HG03571 (cell line): ENCODE measurements at regions not wholly inside any gene's neighbourhood (a gene's known extent, or its start where the extent isn't known, plus 50 kb on each side); places are given as distances from the start of the nearest gene placed in this dataset.

ENCODE experiments used
- ATAC-seq: cut with Tn5 transposase; IDR thresholded peaks from one replicate; pipeline ENCODE4 v1.9.1; 2021; ENCODE audit not compliant: unreplicated experiment

DNA sequence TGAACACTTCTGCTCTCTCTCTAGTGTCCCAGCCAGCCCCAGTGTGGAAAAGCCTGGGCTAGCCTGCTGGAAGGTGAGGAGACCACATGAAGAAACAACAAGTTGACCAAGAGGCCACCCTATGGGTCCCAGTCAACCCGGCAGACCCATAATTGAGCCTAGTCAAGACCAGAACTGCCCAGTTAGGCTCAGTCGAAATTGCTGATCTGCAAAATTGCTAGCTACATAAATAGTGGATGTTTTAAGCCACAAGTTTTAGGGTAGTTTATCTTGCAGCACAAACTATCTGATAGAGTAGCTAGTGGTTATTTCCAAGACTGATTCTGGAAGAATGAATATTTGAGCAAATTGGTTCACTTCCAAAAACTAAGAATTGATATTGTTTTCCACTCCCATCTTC is 82.3 kb upstream of the CCDC112 start:
- no peak for ATAC-seq

DNA sequence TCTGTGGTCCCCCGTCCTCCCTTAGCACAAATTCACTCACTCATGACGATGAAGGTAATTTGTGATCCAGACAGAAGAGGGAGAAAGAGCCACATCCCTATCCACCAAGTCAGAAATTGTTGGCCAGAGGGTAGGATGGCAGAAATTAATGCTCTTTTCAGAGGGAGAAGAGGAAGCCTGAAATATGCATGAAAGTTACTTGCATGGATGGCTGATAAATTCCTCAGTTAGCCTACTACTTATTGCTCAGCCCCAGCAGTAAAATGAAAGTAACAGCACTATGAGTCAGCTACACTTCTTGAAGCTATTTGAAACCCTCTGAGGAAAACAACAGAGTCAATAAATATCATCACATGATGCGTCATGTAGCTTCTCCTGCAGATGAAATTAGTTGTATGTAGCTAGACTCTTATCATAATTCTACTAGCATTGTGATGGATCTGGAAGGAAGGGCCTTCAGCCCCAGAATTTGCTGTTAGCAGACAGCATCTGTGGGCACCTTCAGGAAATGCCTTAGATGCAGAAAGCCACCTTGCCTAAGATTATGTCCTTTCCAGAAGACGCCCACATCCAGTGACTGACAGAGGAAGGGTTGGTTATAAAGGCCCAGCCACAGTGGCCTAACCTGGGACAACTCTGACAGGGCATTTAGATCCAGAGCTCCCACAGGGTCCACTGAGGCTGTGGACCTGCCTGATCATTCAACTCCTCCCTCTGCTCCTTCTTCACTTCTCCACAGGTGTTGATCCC is 81.2 kb upstream of the CCDC112 start:
- ATAC-seq: no peak

DNA sequence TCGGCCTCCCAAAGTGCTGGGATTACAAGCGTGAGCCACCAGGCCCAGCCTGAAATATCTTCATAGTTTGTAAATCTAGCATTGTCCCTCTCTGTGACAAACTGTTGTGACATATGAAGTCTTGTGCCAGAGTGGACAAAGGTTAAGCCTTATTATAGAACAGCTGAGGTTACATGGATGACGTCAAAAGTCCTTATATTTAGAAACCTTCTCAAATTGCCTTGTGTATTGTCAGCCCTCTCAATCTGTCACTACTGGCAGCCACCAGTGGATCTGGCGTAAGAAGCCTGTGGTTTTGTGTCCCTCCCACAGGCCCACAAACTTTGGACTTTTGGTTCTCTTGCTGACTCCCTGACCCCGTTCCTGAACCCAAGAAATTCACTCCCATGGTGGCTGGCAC is 79.4 kb upstream of the CCDC112 start:
- ATAC-seq: no peak

DNA sequence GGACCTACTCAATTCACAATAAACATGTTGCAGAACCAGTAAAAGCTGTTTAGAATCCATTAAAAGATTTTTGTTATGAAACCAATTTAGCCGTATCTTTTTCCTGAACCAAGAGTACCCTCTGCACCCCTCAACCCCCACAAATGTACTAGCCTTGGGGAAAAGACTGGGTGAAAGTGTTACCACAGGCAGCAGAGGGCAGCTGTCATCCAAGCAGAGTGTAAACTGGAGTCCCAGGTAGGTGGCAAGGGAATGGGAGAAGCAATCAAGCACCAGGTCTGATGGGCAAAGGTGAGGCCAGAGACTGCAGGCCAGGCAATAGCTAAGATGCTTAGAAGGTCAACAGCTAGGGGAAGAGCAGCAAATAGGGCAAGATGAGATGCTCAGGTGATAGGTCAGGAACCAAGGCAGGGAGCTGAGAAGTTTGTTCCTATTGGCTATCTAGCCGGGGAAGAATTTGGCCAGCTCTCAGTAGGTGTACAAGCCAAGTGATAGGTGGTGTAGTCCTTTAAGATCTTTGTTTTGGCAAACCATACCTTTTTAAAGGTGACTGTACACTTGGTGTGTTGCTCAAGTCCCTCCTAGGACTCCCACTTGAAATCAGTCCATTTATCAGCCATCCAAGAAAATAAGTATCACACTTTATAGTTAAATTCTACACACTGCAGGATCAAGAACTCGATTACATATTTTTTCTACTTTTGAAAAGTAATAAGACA is 77.8 kb upstream of the CCDC112 start:
- no peak for ATAC-seq

DNA sequence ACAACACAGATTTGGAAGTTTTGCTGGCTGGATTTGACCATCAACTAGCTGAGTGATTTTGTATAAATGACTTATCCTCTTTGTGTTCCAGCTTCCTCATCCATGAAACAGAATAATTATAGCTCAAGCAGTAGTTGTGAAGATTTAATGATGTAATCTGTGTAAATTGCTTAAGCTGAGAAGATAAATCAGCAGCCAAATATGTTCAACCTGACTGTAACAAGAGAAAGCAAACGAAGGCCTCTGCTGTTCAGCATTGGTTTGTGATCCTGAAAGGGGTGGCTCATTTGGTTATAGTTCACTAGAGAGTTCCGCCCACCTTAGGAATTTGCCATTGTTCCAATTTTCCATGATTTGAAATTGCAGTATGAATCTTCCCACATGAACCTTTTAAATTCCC is 75.7 kb upstream of the CCDC112 start:
- ATAC-seq: no peak

DNA sequence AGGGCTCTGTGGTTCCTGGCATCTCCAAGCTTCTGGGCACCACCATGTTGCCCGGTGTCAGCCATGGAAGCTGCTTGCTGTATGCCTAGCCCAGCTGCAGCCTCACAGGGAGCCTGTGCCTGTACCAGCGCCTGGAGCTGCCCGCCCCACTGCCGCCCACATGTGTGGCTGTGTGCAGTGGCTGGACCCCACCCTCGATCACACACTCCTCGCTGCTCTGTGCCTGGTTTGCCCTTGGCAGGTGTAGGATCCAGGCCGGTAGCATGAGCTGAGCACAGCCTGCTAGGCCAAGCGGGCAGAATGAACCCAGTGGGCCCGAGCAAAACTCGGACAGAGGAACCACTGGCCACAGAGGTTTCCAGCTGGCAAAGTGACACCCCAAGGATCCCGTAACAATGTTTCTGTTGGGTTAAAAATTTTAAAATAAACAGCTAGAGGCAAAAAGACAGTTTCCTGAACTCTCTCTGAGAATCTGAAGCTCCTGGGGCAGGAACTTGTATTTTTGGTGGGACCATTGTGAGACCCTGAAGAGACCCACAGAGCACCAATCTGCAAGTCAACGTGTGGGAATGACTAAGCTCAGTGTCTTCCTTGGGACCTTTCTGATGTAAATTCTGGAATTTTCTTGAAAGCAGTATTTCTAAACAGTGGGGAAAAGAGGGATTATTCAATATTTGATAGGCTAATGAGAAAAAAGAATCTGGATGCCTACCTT is 73.1 kb upstream of the CCDC112 start:
- no peak for ATAC-seq

DNA sequence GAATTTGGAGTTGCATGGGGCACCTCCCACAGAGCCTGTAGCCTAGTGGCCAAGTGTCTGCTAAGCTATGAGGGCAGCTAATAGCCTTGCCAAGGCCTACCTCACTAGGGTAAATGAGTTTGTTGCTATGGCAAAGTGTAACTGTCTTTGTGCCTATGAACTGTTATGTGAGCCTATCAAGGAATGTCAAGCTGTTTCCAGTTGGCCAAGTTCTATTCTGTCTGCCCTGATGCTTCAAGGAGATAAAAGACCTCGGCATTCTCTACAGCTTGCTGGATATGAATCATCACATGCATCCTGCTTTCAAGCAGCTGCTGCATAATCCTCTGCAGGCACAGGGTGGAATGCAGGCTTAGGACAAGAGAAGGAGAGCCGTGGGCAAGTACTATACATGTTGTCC is 69.8 kb upstream of the CCDC112 start:
- ATAC-seq: no peak

DNA sequence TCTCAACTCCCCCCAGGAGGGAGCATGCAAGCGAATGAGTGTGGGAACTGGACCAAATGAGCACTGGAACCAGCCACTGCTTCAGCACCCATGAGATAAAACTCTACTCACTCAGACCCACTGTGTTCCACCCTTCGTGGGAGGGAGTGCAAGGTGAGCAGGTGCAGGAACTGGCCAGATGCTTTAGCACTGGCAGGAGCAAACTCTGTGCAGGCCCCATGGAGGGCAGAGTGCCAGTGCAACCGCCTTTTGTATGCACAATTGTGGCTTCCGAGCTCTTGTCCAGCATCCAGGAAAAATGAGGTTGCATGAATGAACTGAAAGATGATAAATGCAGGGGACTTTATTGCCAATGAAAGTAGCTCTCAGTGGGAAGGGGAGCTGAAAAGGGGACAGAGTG is 67.4 kb upstream of the CCDC112 start:
- ATAC-seq: no peak

DNA sequence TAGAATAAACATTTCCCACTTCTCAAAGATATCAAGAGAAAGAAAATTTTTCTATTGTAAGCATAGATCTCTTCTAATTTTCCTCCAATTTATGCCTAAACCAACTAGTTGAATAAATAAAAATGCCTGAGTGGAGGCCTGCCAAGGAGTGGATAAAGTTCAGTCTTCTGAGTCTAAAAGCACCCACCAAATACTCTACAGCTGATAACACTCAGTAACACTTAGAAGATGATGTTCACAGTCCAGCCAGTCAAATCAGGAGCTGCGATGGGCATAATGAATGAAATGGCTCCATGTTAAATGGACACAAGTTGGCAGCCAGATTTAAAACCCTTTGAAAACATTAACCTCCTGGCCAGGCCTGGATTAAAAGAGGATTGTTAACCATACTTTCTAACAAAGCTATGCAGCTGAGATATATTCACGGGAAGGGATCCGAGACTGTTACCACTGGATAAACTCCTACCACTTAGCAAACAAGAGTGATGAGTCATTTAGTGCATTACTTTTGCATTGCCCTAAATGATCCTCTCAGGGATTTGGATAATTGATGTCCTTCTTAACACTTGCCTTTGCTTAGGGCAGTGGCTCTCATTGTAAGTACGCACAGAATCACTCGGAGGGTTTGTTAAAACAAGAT is 63.7 kb upstream of the CCDC112 start:
- no peak for ATAC-seq

DNA sequence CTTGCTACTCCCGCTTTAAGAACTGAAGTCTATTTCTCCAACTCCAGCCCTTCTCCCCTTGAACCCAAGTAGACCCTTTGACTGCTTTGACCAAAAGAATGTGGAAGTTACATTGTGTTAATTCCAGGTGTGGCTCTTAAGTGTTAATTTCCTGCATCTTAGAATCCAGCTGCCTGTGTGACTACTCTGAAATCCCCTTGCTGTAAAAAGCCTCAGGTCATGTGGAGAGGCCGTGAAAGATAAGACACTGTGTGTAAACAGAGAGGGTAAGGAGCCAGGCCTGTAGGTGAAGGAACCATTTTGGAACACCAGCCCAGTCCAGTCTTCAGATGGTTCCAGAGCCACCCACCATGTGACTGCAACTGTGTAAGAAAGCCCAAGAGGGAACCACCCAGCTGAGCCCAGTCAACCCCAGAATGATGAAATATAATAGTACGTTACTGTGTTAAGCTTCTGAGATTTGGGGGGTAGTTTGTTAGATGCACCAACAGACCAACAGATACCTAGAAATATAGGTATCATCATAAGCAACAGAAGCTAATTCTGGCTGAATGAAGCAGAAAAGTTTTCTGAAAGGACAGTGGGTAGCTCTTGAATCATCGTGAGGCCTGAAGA is 59.4 kb upstream of the CCDC112 start:
- ATAC-seq: no peak

DNA sequence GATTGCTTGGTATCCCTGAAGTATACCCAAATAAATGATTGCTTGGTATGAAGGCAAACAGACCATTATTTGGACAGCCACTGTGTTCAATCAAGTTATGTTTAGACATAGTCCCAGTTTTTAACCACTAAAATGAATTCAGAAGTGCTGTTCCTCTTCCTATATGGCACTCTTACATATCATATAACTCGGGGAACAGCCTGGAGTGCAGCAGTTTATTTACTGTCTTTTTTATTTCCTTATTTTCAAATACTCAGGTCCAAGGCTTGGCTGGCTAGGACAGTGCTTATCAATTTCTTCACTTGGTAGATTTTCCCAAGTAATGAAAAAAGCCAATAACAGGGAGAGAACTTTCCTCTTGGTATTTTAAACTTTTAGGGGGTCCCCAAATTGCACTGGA is 58.6 kb upstream of the CCDC112 start:
- no peak for ATAC-seq

DNA sequence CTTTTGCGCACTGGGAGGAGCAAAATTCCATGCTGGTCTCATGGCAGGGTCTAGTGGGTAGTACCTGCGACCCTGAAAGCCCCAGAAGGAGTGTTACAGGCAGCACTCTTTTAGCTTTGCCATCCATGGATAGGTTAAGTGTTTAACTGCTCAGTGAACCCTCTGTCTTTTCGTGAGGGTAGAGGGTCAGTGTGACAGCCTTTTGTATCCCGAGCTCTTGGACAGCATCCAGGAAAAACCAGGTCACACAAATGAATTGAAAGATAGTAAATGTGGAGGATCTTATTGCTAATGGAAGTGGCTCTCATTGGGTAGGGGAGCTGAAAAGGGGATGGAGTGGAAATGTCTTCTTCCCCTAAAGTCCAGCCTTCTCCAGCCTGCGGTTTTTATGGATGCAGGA is 57.8 kb upstream of the CCDC112 start:
- ATAC-seq: no peak

DNA sequence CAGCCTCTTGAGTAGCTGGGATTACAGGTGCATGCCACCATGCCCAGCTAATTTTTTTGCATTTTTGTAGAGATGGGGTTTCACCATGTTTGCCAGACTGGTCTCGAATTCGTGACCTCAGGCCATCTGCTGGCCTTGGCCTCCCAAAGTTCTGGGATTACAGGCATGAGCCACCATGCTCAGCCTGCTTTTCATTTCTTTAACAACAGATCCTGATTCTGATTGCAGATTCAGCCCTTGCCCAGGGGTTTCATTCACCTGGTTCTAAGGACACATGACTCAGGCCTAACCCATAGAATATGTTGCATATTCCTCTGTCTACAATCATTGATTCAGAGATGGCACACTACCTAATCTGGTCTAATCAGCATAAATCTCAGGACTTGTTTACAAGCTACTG is 56.1 kb upstream of the CCDC112 start:
- no peak for ATAC-seq

DNA sequence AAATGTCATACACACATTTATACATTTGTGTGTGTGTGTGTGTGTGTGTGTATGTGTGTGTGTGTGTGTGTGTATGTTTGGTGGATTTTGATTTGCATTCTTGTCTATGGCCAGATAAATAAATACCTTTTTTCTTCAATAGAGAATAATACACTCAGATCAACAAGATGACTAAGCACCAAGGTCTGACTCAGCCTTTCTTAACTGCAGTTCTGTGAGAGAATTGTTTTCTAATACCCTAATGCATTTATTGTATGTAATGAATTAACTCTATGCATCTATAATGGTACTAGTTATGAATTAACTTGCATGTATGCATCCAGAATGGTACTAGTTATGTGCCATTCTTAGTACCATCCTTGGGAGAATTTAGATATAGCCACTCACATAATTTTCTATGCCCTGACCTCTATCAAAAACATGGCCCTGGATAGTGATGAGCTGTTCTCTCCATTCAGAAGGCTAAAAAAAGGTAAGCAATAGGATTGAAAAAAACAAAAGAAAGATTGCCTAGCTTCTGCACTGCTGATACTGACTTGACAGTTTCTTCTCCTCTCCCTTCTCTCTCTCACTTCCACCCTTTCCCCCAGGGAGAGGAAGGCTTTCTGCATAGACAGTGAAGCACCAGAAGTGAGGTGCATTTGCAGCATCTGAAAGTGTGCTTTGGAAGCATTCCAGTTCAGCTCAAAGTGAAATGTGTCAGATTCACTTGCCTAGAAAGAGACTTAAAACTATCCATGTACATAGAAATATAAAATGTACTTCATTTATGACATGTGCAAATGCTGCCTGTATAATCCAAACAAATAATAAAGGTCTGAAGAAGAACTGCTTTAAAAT is 55.1 kb upstream of the CCDC112 start:
- ATAC-seq: no peak

DNA sequence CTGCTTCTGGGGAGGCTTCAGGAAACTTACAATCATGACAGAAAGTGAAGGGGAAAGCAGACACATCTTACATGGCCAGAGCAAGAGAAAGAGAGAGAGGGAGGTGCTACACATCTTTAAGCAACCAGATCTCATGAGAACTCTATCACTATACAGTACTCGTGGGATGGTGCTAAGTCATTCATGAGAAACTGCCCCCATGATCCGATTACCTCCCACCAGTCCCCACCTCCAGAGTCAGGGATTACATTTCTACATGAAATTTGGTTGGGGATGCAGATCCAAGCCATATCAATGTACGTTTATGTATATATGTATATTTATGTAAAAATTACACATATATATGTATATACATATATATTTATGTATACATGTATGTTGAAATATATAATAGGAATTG is 54.4 kb upstream of the CCDC112 start:
- ATAC-seq: no peak

DNA sequence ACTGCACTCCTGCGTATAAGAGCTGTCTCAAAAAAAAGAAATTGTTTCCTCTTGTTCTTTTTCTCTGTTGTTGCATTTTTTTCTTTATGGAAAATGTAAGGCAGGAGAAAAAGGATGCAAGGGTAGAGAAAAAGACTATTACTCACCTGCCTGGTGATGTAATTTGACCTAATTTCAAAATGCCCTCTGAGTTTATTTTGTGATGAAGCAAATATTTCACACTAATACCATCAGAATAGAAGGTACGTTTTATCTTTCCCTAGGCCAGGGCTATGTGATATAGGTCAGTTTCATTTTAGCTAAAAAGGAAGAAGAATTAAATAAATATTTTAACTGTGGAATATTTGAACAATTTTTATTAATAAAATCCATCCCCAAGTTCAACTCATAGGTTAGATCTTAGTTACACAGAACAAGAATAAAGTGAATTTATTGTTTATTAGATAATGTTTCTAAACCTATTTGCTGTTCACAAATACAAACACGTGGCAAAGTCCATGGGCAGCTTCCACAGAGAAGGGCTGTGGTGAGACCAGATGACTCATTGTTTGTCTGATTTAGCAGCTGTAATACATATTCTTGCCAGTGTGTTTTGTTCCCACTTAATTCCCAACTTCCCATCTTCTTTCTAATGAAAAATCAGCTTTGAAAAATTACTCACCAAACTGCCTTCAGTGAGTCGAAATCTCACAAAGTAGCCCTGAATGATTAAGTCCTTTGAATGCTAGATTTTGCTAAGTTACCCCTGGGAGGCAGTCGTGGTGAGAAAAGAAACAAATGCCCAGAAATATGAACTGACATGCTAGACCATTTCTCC is 52.8 kb upstream of the CCDC112 start:
- no peak for ATAC-seq

DNA sequence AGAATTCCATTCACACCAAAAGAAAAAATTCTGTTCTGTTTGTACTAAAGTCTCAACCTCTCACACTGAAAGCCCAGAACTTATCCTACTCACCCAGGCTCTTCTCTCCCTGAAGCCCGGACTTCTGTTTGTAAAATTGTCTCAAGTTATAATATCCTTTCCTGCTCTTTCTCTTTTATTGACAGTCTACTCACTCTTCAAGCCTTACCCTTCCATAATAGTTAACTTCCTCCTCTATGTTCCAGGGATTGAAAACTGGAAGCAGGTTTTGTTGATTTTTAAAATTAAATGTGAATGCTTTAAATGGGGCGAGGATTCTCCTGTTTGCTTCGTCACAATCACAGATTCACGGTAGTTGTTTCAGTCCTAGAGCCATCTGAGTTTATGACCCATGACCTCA is 51.7 kb upstream of the CCDC112 start:
- no peak for ATAC-seq
